RWPE1 (cell line): ENCODE measurements at regions not wholly inside any gene's neighbourhood (a gene's known extent, or its start where the extent isn't known, plus 50 kb on each side); places are given as distances from the start of the nearest gene placed in this dataset.
"Not testable (repeated sequence)": the region's sequence is repeated elsewhere in the genome, so short reads cannot be mapped to it uniquely, and the experiment has no call there.

Experiments
- CTCF ChIA-PET: fragments of 350-600 bp; sonication (Branson Sonifier 250); formaldehyde crosslinking; extraction: SDS; loops from one replicate; lab custom pipeline; 2021; lab: Yijun Ruan, JAX
- POLR2A ChIA-PET: fragments of 400-600 bp; formaldehyde crosslinking; extraction: SDS; loops from one replicate; lab custom pipeline; 2020; ENCODE audit warnings: antibody characterized with exemption; ENCODE audit not compliant: low non-redundant PET; lab: Yijun Ruan, JAX
- DNase-seq: peaks from one replicate; pipeline ENCODE4 v3.0.0; 2012; ENCODE audit warnings: low spot score
- H3K27ac ChIP-seq: fragments of 450-650 bp; 2 replicates; pipeline ENCODE4 v1.5.1; 2017
- CTCF ChIP-seq: fragments of 450-650 bp; conservative IDR thresholded peaks from 2 replicates; pipeline ENCODE4 v1.5.1; 2017; ENCODE audit warnings: low read depth, mild to moderate bottlenecking

GRCh38 chr4:74505355-74505978 lies 60.5 kb downstream of the AREG start:
- POLR2A ChIA-PET, DNase-seq, H3K27ac ChIP-seq: not testable (repeated sequence)
- CTCF ChIA-PET, result interaction anchor here (0.6 kb wide), 2 partner anchors 38 to 170 kb away, joined by 3 to 4 read pairs; no protein-coding TSS in a partner anchor

DNA sequence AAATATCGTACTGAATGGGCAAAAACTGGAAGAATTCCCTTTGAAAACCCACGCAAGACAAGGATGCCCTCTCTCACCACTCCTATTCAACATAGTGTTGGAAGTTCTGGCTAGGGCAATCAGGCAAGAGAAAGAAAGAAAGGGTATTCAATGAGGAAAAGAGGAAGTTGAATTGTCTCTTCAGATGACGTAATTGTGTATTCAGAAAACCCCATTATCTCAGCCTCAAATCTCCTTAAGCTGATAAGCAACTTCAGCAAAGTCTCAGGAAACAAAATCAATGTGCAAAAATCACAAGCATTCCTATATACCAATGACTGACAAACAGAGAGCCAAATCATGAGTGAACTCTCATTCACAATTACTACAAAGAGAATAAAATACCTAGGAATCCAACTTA lies 64.4 kb downstream of the AREG start:
- CTCF ChIA-PET, H3K27ac ChIP-seq, POLR2A ChIA-PET, DNase-seq: not testable (repeated sequence)

DNA sequence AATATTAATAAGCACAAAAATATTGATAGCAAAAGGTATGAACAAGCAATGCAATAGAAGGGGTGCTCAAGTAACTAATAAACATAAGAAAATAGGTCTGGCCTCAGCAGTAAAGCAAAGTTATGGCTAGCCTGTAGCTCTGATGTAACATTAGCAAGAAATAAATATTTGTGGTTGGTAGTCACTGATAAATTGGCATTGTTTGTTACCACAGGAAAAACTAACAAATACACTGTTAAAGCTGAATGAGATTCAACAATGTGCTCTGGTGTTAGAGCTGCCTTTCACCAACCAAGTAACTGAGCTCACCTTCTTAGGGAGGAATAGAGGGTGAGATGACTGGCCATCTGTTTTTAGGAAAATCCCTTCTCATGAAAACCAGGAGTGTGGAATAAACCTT lies 71.4 kb downstream of the AREG start:
- no peak for DNase-seq
- CTCF ChIA-PET, result no interaction called here
- POLR2A ChIA-PET, result no interaction called here

DNA sequence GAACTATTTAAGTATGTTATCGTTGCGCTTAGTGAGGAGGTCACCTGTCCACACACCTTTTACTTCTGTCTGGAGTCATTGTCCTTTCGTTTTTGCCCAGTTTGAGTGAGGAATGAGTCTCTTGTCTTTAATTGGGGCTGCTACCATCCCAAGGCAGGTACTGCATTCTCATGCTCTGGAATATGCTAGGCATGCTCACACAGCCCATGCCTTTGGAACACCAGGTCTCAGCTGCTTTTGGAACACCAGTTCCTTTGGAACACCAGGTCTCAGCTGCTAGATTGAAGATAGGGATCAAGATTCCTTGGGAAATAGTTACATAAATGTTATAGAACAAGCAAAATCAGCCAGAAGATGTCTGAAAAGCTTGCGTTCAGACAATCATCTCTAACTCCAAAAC lies 73.1 kb downstream of the AREG start:
- H3K27ac ChIP-seq, result no peak overlapping the region
- POLR2A ChIA-PET, result no interaction called here
- CTCF ChIA-PET, result interaction anchor here (0.6 to 0.8 kb wide), 2 partner anchors 141 to 251 kb away, joined by 3 to 5 read pairs; no protein-coding TSS in a partner anchor
- no peak for DNase-seq
- no peak for TF ChIP-seq CTCF

More for the DNA sequence above, 71.4 kb downstream of the AREG start:
- TF ChIP-seq CTCF, result no peak
- no peak overlapping the region for H3K27ac ChIP-seq

- POLR2A ChIA-PET, result no interaction called here
- DNase-seq, result no peak
- TF ChIP-seq CTCF, result no peak
- H3K27ac ChIP-seq, result no peak overlapping the region
- CTCF ChIA-PET, result no interaction called here
These were observed 77.5 kb downstream of the AREG start for GRCh38 chr4:74522251-74522991.

GRCh38 chr4:74523096-74523495 lies 78.2 kb downstream of the AREG start:
- DNase-seq, result no peak
- no peak overlapping the region for H3K27ac ChIP-seq
- CTCF ChIA-PET, result interaction anchor here (0.5 kb wide), 1 partner anchor 379 kb away, joined by 3 read pairs; no protein-coding TSS in a partner anchor
- TF ChIP-seq CTCF, result no peak
- POLR2A ChIA-PET, result no interaction called here

- no peak overlapping the region for H3K27ac ChIP-seq
- no peak for DNase-seq
- CTCF ChIA-PET, result interaction anchor here (1.5 kb wide), 1 partner anchor 154 kb away, joined by 5 read pairs; no protein-coding TSS in a partner anchor
- POLR2A ChIA-PET, result no interaction called here
- TF ChIP-seq CTCF, result no peak
These were observed 80.0 kb downstream of the AREG start for GRCh38 chr4:74524985-74525384.
